IMR-90 (cell line): ENCODE measurements at regions not wholly inside any gene's neighbourhood (a gene's known extent, or its start where the extent isn't known, plus 50 kb on each side); places are given as distances from the start of the nearest gene placed in this dataset.

Experiments used
- ATAC-seq: fragments of 200-7000 bp; cut with Tn5 transposase; 2 replicates; pipeline ENCODE4 v1.9.1; 2020; ENCODE audit warnings: low read depth, mild to moderate bottlenecking, moderate library complexity
- BruUV-seq: library from RNA; stranded (reverse); fragments of 400-500 nt; replicated peaks from 2 replicates; lab custom pipeline; 2021; lab: Mats Ljungman, UMichigan
- CTCF ChIA-PET: fragments of 300-600 bp; formaldehyde crosslinking; extraction: SDS; loops from one replicate; lab custom pipeline; 2021; ENCODE audit warnings: antibody characterized with exemption; lab: Yijun Ruan, JAX
- POLR2A ChIA-PET: fragments of 300-600 bp; sonication (Branson Sonifier 250); formaldehyde crosslinking; loops from one replicate; lab custom pipeline; 2022; ENCODE audit warnings: antibody characterized with exemption; ENCODE audit not compliant: unreplicated experiment; lab: Charles Lee
- DNase-seq: peaks from one replicate; pipeline ENCODE4 v3.0.0; 2013
- H2AFZ ChIP-seq: replicated peaks from 2 replicates; pipeline ENCODE3; 2013; ENCODE audit warnings: low read length, mild to moderate bottlenecking; ENCODE audit not compliant: poor library complexity
- H2AK5ac ChIP-seq: 2 replicates; pipeline ENCODE4 v1.6.1; 2013; ENCODE audit warnings: low read depth, low read length, inconsistent platforms
- H2AK9ac ChIP-seq: replicated peaks from 2 replicates; pipeline ENCODE3; 2013; ENCODE audit warnings: mild to moderate bottlenecking, low read depth, low read length, moderate library complexity; ENCODE audit not compliant: poor library complexity
- H2BK120ac ChIP-seq: 2 replicates; pipeline ENCODE4 v1.6.1; 2013; ENCODE audit warnings: low read depth, low read length, inconsistent platforms
- H2BK15ac ChIP-seq: 3 replicates; pipeline ENCODE4 v1.6.1; 2013; ENCODE audit warnings: low read depth, low read length, inconsistent platforms
- H2BK20ac ChIP-seq: 2 replicates; pipeline ENCODE4 v1.6.1; 2013; ENCODE audit warnings: low read depth, mild to moderate bottlenecking, inconsistent platforms, low read length, moderate library complexity
- H2BK5ac ChIP-seq: 2 replicates; pipeline ENCODE4 v1.6.1; 2013; ENCODE audit warnings: mild to moderate bottlenecking, low read depth, low read length, inconsistent platforms; ENCODE audit not compliant: poor library complexity, severe bottlenecking
- H3K14ac ChIP-seq: replicated peaks from 2 replicates; pipeline ENCODE4 v1.6.1; 2013; ENCODE audit warnings: low read depth, low read length, inconsistent platforms
- H3K18ac ChIP-seq: 2 replicates; pipeline ENCODE4 v1.6.1; 2013; ENCODE audit warnings: low read depth, low read length, control low read depth
- H3K23ac ChIP-seq: 2 replicates; pipeline ENCODE4 v1.6.1; 2013; ENCODE audit warnings: low read depth, low read length, inconsistent platforms
- H3K27ac ChIP-seq: 2 replicates; pipeline ENCODE4 v1.5.1; 2013; ENCODE audit warnings: mild to moderate bottlenecking, control low read depth, low read length; ENCODE audit not compliant: insufficient read depth
- H3K27me3 ChIP-seq: 2 replicates; pipeline ENCODE4 v1.6.1; 2013; ENCODE audit warnings: low read length; ENCODE audit not compliant: control insufficient read depth, insufficient read depth
- H3K36me3 ChIP-seq: 2 replicates; pipeline ENCODE4 v1.6.1; 2013; ENCODE audit warnings: low read length, mixed read lengths; ENCODE audit not compliant: control insufficient read depth, insufficient read depth
- H3K4ac ChIP-seq: 2 replicates; pipeline ENCODE4 v1.6.1; 2013; ENCODE audit warnings: low read depth, low read length, inconsistent platforms
- H3K4me1 ChIP-seq: 2 replicates; pipeline ENCODE4 v1.6.1; 2013; ENCODE audit warnings: low read length, mixed read lengths; ENCODE audit not compliant: control insufficient read depth, insufficient read depth
- H3K4me2 ChIP-seq: 2 replicates; pipeline ENCODE4 v1.6.1; 2013; ENCODE audit warnings: low read depth, mild to moderate bottlenecking, control low read depth, low read length, moderate library complexity
- H3K4me3 ChIP-seq: 2 replicates; pipeline ENCODE4 v1.5.1; 2013; ENCODE audit warnings: low read depth, mild to moderate bottlenecking, control low read depth, low read length, moderate library complexity; ENCODE audit not compliant: insufficient read depth
- H3K56ac ChIP-seq: 2 replicates; pipeline ENCODE4 v1.6.1; 2013; ENCODE audit warnings: low read length, inconsistent platforms; ENCODE audit not compliant: insufficient read depth; ENCODE audit errors: extremely low read depth
- H3K79me1 ChIP-seq, 2 experiments: 2 replicates each; pipeline ENCODE4 v1.6.1; 2013; ENCODE audit warnings: low read length in 2 of 2, inconsistent platforms in 1 of 2, low read depth in 1 of 2
- H3K9ac ChIP-seq: 2 replicates; pipeline ENCODE4 v1.6.1; 2013; ENCODE audit warnings: low read depth, low read length, control low read depth
- H3K9me1 ChIP-seq: 2 replicates; pipeline ENCODE4 v1.6.1; 2013; ENCODE audit warnings: low read length, inconsistent platforms; ENCODE audit not compliant: insufficient read depth
- H3K9me3 ChIP-seq: 2 replicates; pipeline ENCODE4 v1.6.1; 2013; ENCODE audit warnings: low read length; ENCODE audit not compliant: control insufficient read depth, insufficient read depth
- H4K20me1 ChIP-seq: 2 replicates; pipeline ENCODE4 v1.6.1; 2013; ENCODE audit warnings: low read length, inconsistent platforms; ENCODE audit not compliant: insufficient read depth
- H4K5ac ChIP-seq: 2 replicates; pipeline ENCODE4 v1.6.1; 2013; ENCODE audit warnings: mild to moderate bottlenecking, low read depth, low read length, control low read depth
- H4K8ac ChIP-seq, 2 experiments: 2 replicates each; pipeline ENCODE4 v1.6.1; 2013; ENCODE audit warnings: low read depth in 2 of 2, low read length in 2 of 2, control low read depth in 1 of 2, inconsistent platforms in 1 of 2
- H4K91ac ChIP-seq: 2 replicates; pipeline ENCODE4 v1.6.1; 2013; ENCODE audit warnings: low read depth, low read length, inconsistent platforms; ENCODE audit not compliant: insufficient read depth
- BHLHE40 ChIP-seq: fragments of 150-350 bp; IDR thresholded peaks from 2 replicates; pipeline ENCODE4 v1.6.1; 2016; ENCODE audit warnings: mild to moderate bottlenecking, low read depth, low read length
- CEBPB ChIP-seq: IDR thresholded peaks from 2 replicates; pipeline ENCODE4 v1.6.1; 2012; ENCODE audit warnings: low read depth, low read length, improper control_type of control experiment
- CHD1 ChIP-seq: IDR thresholded peaks from 2 replicates; pipeline ENCODE4 v1.6.1; 2012; ENCODE audit warnings: low read depth, low read length, improper control_type of control experiment
- CTCF ChIP-seq: conservative IDR thresholded peaks from 2 replicates; pipeline ENCODE4 v1.5.1; 2012; ENCODE audit warnings: mild to moderate bottlenecking, low read depth, low read length, improper control_type of control experiment
- ELK1 ChIP-seq: fragments of 150-350 bp; IDR thresholded peaks from 2 replicates; pipeline ENCODE4 v1.6.1; 2016; ENCODE audit warnings: low read depth, mild to moderate bottlenecking, low read length, moderate library complexity, borderline replicate concordance
- FOS ChIP-seq: fragments of 150-350 bp; IDR thresholded peaks from 2 replicates; pipeline ENCODE4 v1.6.1; 2016; ENCODE audit warnings: low read depth, low read length
- MAFK ChIP-seq: IDR thresholded peaks from 2 replicates; pipeline ENCODE4 v1.6.1; 2012; ENCODE audit warnings: low read depth, low read length, improper control_type of control experiment
- MAZ ChIP-seq: IDR thresholded peaks from 2 replicates; pipeline ENCODE4 v1.6.1; 2012; ENCODE audit warnings: low read depth, mild to moderate bottlenecking, low read length, improper control_type of control experiment, moderate library complexity, borderline replicate concordance
- MXI1 ChIP-seq: IDR thresholded peaks from 2 replicates; pipeline ENCODE4 v1.6.1; 2012; ENCODE audit warnings: low read depth, mild to moderate bottlenecking, low read length, moderate library complexity, borderline replicate concordance
- NFE2L2 ChIP-seq: fragments of 150-350 bp; IDR thresholded peaks from 2 replicates; pipeline ENCODE4 v1.6.1; 2016; ENCODE audit warnings: low read depth, mild to moderate bottlenecking, low read length
- POLR2A ChIP-seq: IDR thresholded peaks from 2 replicates; pipeline ENCODE4 v1.6.1; 2012; ENCODE audit warnings: mild to moderate bottlenecking, low read depth, low read length
- RAD21 ChIP-seq: IDR thresholded peaks from 2 replicates; pipeline ENCODE4 v1.6.1; 2012; ENCODE audit warnings: low read length, improper control_type of control experiment
- RCOR1 ChIP-seq: IDR thresholded peaks from 2 replicates; pipeline ENCODE4 v1.6.1; 2012; ENCODE audit warnings: mild to moderate bottlenecking, low read length, improper control_type of control experiment; ENCODE audit not compliant: insufficient replicate concordance
- RFX5 ChIP-seq: IDR thresholded peaks from 2 replicates; pipeline ENCODE4 v1.8.0; 2012; ENCODE audit warnings: low read depth, mild to moderate bottlenecking, low read length, moderate library complexity
- SMC3 ChIP-seq: fragments of 150-350 bp; IDR thresholded peaks from 2 replicates; pipeline ENCODE4 v1.6.1; 2016; ENCODE audit warnings: low read depth, mild to moderate bottlenecking, antibody characterized with exemption, low read length, moderate library complexity
- USF2 ChIP-seq: fragments of 150-350 bp; IDR thresholded peaks from 2 replicates; pipeline ENCODE4 v1.6.1; 2017; ENCODE audit warnings: mild to moderate bottlenecking, antibody characterized with exemption, low read length, low read depth
- WGBS, 2 experiments: methylation state at CpG; one replicate each; pipeline versions ENCODE4 v1.1.5 to v1.1.7; 2013; ENCODE audit warnings: missing lambda C conversion rate in 2 of 2; ENCODE audit not compliant: insufficient read length in 1 of 2; ENCODE audit errors: extremely low coverage in 2 of 2; 5-methylcytosine and 5-hydroxymethylcytosine counted together
- dilution Hi-C: fragments of 300-500 bp; cut with HindIII; formaldehyde crosslinking; loops from one replicate; pipeline ENCODE4 v1.14.3; 2018; ENCODE audit warnings: low sequenced_read_pairs; ENCODE audit not compliant: unreplicated experiment
- in situ Hi-C: fragments of 300-500 bp; cut with MboI; formaldehyde crosslinking; loops from 3 replicates; pipeline ENCODE4 v1.14.3; 2019; ENCODE audit warnings: low sequenced_read_pairs, inconsistent platforms, mixed read lengths
- intact Hi-C: fragments of 100-400 bp; cut with micrococcal nuclease; formaldehyde crosslinking; loops from 2 replicates; pipeline ENCODE4 v1.10.0; 2022

GRCh38 chr4:135277980-135278315 is 1076.4 kb upstream of the PABPC4L start:
- Histone ChIP-seq H2AFZ (no peak overlapping the region), H3K56ac (no peak overlapping the region), H2BK5ac (no peak overlapping the region), H4K8ac (no peak overlapping the region), H2AK5ac (no peak overlapping the region), H4K91ac (no peak overlapping the region), H2BK120ac (no peak overlapping the region), H3K4me1 (peaks cover 10% of the 10 kb centered on the region), H2AK9ac (no peak overlapping the region), H3K14ac (no peak overlapping the region), H3K27me3 (no peaks in the 10 kb centered on the region), H3K4ac (no peak overlapping the region), H3K18ac (no peak overlapping the region), H3K27ac (no peak overlapping the region), H2BK20ac (peak overlapping the region; percentile 66; the same call in 1 of the 2 replicates), H3K4me2 (no peak overlapping the region; the same call in 1 of the 2 replicates), H3K36me3 (no peaks in the 10 kb centered on the region), H3K9me1 (no peaks in the 10 kb centered on the region), H4K5ac (no peak overlapping the region), H3K9me3 (no peaks in the 10 kb centered on the region), H3K23ac (no peak overlapping the region), H3K79me1 (no peaks in the 10 kb centered on the region), H3K9ac (no peak overlapping the region), H2BK15ac (no peak overlapping the region), H3K4me3 (no peak overlapping the region), H4K20me1 (no peaks in the 10 kb centered on the region)
- intact Hi-C loops = no loop called here
- ATAC-seq (peak; percentile 50), DNase-seq (no peak)
- TF ChIP-seq RCOR1 (no peak), USF2 (no peak), BHLHE40 (no peak), FOS (no peak), CTCF (no peak), RAD21 (no peak), POLR2A (no peak), RFX5 (no peak), CEBPB (no peak), MAFK (no peak), MXI1 (no peak), MAZ (no peak), ELK1 (no peak), CHD1 (no peak), NFE2L2 (no peak), SMC3 (no peak)
- dilution Hi-C loops = no loop called here
- WGBS, 2 experiments = no CpG with 5 or more reads among the region's 2 CpGs
- in situ Hi-C loops = no loop called here
- BruUV-seq = no TSS peak
- POLR2A ChIA-PET = no interaction called here
- CTCF ChIA-PET = interaction anchor here (0.6 kb wide), 1 partner anchor 626 kb away, joined by 13 read pairs; no protein-coding TSS in a partner anchor
